ENCODE measurements at regions not wholly inside any gene's neighbourhood (a gene's known extent, or its start where the extent isn't known, plus 50 kb on each side); places are given as distances from the start of the nearest gene placed in this dataset.

GRCh38 chr1:60279798-60280197 is 206.2 kb upstream of the C1orf87 start:
- TF ChIP-seq POLR2A (IDR thresholded peaks at IDR 0.05) (no peak), CTCF (IDR thresholded peaks at IDR 0.05) (no peak)
